HG03175 (cell line): ENCODE measurements at regions not wholly inside any gene's neighbourhood (a gene's known extent, or its start where the extent isn't known, plus 50 kb on each side); places are given as distances from the start of the nearest gene placed in this dataset.
"Not testable (repeated sequence)": the region's sequence is repeated elsewhere in the genome, so short reads cannot be mapped to it uniquely, and the experiment has no call there.

Experiments
- ATAC-seq: cut with Tn5 transposase; IDR thresholded peaks from one replicate; pipeline ENCODE4 v1.9.1; 2021; ENCODE audit warnings: mild to moderate bottlenecking, moderate library complexity; ENCODE audit not compliant: unreplicated experiment

DNA sequence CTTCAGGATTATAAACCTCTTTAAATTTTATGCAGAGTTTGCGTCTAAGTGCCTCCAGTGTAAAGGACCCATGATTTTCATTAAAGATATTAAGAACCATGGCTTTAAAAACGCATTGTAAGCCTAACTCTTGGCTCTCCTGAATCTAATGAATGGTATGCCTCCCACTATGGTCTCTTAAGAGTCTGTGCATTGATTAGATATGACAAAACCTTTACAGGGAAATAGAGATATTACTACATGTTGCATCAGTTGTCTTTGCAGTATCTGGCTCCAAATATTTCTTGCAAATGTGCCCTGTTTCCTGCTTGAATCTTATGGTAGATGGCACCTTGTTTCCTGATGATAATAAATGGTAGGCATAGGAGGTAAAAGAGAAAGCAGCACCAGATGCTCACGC, 189.3 kb upstream of the FSHR start:
- ATAC-seq: no peak

DNA sequence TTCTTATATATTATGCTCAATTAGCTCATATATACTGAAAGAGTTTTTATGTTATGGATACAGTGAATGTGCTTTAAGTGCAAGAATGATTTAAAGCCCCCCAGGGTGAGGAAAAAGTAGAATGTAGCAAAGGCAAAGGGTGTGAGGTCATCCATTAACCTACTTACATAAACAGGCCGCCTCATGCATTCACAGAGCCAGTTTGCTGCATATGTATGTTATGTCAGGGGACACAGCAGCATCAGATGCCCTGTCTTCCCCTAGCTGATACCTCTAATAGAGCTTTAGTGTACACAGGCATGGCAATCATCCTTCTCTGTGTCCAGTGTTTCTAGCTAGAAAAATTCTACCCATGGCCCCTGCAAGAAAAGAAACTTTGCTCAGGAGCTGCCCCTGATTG, 187.8 kb upstream of the FSHR start:
- ATAC-seq: no peak

DNA sequence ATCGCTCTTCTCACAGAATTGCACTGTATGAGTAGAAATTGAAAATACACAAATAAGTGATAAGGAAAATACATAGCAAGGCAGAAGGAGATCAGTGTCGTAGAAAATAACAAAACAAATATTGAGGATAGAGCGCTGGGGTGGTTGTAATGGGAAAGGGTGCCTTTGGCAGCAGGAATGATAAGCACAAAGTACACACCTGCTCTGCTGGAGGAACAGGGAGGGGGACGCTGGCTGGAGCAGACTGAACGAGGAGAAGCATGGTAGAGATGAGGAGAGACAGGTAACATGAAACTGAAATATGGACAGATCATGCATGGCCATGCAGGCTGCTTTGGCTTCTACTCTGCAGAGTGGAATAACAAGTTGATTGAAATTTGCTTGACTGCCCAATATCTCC, 181.2 kb upstream of the FSHR start:
- ATAC-seq: no peak

DNA sequence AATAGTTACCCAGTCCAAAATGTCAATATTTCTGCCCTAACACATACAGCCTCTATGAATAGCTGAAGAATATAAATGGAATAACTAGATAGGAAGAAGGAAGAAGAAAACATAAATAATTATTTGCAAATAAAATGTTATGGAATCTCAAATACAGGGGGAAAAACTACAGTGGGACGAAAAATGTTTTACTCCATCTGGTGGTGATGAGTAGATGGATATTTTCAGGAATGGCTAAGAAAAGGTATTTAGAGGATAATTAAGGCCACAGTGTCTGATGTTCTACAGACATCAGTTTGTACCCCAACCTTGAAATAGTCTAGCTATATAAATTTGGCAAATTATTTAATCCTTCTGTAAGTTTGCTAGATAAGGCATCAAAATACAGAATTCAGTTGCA, 178.1 kb upstream of the FSHR start:
- ATAC-seq: no peak

DNA sequence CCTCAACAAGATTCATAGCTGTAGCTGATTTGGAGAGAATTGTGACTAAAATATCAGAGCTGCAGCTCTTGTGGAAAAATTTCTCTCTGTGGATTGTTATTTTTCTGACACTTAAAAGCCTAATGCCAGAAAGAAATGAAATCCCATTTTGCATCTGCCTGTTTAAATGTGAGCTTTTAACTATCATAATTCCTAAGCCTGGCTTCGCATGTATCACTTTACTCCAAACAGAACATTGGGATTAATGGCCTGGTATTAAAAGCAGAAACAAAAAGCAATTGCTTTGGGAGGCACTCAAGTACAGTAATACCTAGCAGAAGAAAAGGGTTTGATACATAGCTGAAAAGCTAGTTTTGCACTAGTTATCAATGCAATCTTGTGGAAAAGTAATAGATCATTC, 164.2 kb upstream of the FSHR start:
- ATAC-seq: no peak

DNA sequence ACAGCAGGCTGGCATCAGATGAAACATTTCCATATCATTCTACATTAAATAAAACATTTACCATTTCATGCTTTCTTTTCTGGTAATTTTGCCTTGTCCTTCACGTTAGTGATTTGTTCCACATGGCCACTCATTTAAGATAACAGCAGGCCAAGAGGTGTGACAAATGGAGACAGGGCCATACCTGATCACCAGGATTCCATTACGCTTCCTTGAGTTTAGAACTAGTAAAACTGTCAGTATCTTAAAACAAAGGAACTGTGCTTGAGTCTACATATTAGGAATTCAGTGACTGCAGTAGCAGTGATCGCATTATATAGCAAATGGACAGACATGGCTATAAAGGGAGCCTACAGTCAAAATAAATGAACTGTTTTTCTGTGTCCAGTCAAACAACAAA, 155.1 kb upstream of the FSHR start:
- ATAC-seq: no peak

DNA sequence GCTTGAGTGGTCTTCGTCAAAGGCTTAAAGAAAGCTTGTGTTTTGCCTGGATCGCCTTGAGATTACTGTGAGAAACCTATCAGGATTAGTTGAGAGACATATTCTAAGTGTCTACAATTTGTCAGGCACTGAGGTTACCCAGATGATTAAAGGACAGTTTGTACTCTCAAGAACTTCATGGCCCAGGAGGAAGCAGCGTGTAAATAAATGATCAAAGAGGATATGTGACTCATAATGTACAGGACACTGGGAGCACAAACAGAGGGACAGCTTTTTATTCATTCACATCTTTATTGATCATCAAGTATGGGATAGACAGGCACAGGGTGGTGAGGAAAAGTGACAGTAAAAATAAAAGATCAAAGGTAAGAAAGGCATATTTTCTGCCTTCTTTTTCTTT, 152.6 kb upstream of the FSHR start:
- no peak for ATAC-seq

DNA sequence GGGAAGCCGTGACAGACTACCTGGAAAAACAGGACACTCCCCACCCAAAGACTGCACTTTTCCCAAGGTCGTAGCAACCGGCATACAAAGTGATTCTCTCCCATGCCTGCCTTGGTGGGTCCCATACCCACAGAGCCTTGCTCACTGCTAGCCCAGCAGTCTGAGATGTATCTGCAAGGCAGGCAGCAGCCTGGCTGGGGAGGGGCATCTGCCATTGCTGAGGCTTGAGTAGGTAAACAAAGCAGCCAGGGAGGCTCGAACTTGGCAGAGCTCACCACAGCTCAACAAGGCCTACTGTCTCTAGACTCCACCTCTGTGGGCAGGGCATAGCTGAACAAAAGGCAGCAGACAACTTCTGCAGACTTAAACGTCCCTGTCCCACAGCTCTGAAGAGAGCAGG, 144.4 kb upstream of the FSHR start:
- ATAC-seq: not testable (repeated sequence)

DNA sequence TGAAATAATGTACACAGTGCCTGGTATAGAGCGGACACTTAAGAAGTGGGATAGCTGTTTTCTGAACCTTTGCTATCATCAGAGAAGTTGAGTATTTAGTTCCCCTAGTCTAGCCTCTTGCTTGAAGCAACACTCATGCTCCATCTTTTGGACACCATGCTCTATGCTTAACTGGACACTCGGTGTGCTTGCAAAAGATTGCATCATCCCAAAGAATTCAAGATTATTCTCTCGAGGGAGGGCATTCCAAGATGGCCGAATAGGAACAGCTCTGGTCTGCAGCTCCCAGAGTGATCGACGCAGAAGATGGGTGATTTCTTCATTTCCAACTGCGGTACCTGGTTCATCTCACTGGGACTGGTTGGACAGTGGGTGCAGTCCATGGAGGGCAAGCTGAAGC, 143.9 kb upstream of the FSHR start:
- no peak for ATAC-seq

DNA sequence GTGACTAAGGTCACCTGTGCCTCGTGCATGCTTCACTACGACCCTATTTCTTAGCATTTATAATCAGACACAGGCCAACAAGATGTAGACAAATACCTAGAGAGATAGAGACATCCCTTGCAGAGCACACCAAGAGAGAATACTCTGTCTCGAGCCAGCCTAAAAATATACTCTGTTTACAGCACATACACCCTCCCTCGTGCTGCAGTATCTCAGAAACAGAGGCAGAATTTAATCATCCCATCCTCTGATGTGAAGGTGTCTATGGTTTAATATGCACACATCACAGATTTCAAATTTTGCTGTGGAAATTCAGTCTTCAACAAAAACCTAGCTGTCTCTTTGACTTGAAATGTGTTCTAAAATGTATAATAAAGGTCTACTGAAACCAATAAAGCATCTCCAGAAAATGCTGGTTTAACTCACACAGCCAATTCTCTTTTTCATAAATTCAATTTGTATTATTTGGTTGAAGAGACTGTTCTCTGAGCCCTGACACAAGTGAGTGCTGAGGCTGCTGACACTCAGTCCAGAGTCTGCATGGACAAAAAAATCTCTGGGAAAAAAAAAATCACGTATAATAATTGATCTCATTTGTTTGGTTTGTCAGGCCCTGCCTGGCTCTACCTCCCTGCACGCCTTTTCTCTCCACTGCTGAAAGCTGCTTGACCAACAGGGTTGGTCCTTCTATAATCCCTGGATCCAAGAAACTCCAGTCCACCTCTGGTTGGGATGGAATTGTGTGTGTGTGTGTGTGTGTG, 142.0 kb upstream of the FSHR start:
- ATAC-seq: no peak

DNA sequence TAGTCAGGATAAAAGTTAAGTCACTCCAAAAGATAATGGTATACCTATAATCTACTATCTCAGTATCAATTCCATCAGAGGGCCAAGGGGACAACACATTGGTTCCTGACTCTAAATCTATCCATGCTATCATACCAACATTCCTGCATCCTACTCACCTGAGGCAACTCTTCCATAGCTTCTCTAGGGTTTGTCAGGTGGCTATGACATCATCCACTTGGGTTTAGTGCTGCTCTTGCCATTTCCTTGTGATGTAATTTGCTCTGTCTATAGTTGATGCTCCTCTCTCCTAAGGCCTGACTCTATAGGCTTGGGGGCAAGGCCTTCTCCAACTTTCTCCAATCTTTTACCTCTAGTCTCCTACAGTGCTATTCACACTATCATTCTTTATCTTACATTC, 139.9 kb upstream of the FSHR start:
- ATAC-seq: no peak

DNA sequence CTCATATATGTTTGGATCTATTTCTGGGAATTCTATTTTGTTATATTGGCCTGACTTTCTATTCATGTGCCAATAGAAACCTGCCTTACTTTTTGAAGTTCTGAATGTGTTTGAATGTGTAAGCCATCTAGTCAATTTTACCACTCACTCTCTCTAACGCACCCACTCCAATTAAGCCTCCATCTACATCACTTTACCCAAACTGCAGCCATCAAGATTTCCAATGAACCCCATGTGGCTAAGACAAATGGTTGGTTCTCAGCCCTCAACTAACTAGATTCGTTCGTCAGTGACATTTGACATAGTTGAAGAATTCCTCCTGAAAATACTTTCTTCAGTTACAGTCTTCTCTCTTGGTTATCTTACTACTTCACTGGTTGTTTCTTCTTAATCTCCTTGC, 137.3 kb upstream of the FSHR start:
- no peak for ATAC-seq

DNA sequence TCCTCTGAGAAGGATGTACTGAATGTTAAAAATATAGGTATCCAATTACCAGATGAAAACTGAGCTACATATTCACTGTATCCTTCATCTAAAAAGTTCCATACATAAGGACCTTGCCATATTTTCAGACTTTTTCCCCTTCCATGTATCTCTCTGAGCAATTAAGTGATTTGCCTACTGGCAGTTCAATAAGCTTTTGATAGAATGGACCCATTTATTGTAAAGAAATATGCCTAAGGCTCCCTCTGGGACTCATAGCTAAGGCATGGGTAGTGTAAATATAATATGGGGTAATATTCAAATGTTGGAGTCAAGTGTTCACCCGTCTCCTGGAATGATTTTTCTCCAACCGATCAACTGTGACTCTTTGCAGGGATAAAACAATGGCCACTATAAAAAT, 135.4 kb upstream of the FSHR start:
- ATAC-seq: no peak

DNA sequence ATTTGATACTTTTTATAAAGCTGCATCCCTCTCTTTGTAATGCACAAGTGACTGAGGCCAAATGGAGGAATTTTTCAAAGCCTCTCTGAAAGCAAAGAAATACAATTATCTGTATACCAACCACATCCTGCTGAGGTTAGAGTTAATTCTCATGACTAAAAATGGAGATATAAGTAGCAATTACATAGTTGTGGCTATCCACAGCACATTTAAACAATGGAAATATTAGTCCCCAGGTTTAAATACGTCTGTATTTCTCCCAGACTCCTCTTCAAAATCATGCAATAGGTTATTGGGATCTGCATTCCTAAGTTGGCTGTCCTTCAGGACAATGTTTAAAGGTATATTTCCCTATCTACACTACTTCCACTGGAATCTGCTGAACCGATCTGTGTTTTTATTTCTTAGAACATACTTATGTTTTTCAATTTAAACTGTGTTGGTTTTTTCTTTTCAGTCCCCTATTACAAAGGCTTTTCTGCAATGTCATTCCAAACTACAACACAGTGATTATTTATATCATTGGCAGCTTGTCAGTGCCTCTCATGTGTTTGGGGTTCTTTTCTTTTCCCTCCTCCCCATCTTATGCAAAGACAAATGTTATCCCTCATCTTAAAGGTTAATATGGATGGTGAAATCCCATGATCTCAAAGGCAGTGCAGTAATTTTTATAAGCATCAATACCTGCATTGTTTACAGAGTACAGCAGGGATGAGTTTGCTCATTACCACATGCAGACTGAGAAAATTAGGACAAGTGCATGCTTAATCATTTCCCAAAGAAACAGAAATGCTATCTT, 134.8 kb upstream of the FSHR start:
- ATAC-seq: no peak

DNA sequence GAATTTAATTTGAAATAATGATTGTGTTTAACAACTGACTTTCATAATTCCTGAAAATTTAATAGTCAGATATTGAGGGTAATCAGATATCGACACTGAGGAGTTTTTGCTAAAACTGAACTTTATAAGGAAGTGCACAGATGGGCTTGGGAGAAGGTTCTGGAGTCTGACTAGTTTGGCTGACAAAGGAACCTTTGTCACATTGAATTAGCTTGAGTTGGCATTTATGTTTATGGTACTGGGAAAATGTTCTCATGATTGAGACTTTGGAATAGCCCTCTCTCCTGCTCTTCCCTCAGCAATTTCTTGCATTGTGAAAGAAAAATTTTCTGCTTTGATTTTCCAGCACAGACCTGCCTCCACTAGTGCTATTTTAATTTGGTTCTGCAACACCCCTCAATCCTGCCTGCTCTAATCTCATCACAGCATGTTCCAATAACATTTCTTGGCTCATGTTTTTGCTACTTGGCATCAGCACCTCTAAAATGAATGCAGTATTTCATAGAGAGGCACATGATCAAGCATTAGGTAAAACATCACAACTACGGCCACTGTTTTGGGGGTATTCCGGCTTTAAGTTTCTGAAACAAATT, 133.9 kb upstream of the FSHR start:
- ATAC-seq: no peak

DNA sequence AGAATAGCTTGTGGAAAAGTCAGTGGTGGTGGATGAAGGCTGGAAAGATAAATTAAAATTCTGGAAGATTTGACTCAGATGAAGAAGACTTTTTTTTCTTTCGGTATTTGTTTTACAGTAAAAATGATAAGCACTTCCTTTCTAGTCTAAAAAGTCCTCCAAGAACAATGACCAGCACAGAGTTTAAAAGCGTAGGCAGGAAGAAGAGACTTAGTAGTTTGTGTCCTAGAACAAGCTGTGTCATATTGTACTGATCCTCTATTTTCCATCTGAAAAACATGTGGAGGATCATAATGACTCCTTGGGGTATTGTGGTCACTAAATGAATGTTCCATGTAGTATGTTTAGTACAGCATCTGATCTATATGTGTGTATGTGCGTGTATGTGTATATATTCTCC, 132.4 kb upstream of the FSHR start:
- ATAC-seq: no peak

DNA sequence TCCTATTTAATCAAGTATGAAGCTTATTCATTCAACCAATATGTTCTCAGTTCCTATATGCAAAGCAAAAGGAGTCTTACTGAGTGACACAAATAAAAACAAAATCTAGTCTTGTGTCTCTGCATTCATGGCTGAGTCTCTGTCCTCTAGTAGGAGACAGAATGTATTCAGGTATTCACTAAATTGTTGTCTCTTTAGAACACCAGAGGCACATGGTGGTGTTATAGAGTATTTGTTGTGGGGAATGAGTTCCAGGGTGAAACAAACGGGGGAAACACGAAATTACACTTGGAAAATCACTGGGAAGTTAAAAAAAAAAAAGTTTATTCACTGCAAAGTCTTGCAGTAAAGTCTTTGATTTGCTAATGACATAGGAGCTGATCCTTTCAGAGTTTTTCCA, 131.7 kb upstream of the FSHR start:
- ATAC-seq: no peak

DNA sequence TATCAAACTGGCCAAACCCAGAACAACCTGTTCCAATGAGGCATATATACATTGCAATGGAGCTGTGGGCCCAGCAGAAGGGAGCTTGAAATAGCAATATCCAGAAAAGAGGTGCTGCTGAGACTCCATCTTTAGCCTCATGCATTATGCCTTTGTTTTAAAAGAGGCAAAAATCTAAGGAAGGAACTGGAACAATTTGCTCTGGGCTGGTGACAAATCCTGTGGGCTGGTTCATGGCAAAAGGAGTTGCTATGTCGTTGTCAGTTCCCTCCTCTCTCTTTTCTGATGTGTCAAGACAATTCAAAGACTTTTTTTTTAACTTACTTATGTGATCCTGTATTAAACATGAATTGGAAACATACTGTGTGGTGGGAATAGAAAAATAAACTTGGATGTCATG, 124.2 kb upstream of the FSHR start:
- ATAC-seq: no peak

DNA sequence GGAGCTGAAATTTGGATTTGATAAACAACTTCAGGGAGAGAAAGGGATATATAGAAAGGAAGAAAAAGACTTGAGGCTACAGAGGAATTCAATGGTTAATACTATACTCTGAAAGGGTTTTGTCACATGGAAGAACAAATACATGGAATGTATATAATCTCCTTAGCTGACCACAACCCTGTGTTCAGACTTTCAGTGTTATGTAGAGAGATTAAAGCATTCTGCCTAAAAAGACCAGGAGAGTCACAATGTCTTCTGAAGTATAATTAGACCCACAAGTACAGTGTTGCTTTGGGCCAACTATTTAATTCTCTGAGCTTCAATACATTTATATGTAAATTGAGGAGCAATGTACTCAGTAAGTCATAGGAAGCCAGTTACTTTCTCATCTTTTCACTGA, 123.8 kb upstream of the FSHR start:
- no peak for ATAC-seq

DNA sequence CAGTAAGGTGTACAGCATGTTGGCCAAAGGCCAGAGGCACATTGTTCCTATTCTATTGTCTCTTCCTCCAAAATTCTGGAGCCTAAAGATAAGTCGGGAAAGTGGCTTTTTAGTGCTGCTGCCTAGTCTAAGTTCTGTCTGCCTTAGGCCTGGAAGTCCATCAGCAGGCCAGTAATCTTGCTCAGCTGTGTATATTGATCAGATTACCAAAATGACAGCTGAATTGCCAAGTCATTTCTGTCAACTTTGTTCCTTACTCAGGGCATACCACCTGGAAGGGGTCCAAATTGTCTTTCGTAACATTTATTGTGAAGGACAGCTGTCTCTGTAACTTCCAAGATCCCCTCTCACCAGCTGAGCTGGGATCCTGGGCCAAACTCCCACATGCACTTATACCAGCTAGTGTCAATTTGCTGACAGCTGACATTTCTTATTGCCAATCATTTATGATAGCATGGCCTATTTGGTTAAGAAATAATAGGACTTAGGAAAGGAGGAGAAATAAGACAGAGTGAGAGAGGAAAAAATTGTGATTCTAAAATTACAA, 116.8 kb upstream of the FSHR start:
- no peak for ATAC-seq

DNA sequence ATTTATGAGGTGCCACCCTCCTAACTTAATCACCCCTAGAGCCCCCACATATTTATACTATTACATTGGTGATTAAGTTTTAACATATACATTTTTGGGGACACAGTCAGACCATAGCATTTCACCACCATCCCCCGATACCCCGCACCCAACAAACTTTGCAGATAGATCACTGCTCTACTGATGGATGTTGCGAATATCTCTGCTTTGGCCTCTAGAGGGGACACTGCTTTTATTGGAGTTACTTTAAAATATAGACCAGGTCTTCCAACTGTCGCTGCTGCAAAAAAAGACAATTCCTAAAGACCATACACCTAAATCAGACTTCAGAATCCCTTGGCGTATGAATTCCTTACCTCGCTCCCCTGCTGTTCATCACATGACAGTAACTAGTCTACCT, 115.8 kb upstream of the FSHR start:
- no peak for ATAC-seq

DNA sequence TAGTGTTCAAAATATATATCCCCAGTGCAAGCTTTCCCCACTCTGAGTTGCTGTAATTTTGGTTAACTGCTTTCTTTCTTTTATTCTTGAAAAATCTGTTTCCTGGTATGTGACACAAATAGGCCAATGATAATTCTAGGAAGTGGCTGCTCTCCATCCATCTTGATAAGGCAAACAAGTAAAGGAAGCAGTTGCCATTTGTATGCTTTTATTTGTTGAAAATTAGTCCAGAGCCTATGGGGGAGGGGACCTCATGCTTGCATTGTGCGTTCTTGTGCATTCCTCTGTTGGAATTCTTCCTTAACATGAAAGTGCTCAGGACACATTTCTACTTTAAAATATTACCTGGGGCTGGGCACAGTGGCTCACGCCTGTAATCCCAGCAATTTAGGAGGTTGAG, 111.2 kb upstream of the FSHR start:
- ATAC-seq: no peak
